Activated T-cell treated with anti-CD3 and anti-CD28 coated beads for 48 hours (primary cell): ENCODE measurements at regions not wholly inside any gene's neighbourhood (a gene's known extent, or its start where the extent isn't known, plus 50 kb on each side); places are given as distances from the start of the nearest gene placed in this dataset.

Experiments used
- DNase-seq: peaks from one replicate; pipeline ENCODE4 v3.0.0-alpha.2; 2020; ENCODE audit warnings: low read depth

DNA sequence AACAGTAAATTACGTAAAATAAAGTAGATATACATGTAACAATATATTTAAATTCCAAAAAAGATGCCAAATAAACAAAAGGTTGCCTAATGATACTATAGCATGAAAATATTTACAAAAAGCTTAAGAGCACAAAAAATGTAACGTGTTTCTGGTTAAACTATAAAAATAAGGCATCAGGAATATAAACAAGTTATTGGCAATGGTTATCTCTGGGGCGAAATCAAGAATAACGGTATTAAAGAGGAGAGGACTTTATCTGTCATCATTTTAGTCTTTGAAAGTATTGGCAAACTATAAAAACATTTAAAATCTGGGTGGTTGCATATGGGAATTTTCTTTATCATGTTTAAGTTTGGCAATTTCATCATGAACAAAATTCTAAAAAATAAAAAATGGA, 1599.2 kb downstream of the MAT2B start:
- DNase-seq = no peak

DNA sequence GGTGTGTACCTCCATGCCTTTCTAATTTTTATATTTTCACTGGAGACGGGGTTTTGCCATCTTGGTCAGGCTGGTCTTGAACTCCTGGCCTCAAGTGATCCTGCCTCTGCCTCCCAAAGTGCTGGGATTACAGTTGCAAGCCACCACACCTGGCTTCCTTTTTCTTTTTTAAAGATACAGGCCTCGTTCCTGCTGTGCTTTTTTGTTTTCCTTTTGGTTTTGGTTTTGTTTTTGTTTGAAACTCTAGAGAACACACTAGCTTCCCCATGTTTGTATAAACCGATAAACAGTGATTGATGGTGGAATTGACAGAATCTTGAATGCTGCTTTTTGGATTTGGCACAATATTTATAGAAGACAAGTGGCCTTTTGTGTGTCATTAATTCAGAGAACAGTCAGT, 1603.4 kb downstream of the MAT2B start:
- no peak for DNase-seq

DNA sequence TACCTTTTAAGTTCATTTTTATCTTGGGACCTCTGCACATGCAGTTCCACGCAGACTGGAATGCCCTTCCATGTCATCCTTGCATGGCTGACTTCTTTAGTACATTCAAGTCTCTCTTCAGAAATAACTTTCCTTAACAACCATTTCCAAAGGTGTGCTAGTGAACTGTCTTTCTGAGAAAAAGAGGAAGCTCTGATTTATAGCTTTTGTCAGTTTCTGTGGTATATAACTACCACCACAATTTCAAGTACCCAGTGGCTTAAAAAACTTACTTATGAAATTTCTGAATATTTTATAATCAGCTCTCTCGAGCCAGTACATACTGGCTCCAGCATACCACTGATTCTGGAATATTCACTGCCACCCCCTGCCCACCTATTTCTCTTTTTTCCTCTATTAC, 1613.8 kb downstream of the MAT2B start:
- no peak for DNase-seq

DNA sequence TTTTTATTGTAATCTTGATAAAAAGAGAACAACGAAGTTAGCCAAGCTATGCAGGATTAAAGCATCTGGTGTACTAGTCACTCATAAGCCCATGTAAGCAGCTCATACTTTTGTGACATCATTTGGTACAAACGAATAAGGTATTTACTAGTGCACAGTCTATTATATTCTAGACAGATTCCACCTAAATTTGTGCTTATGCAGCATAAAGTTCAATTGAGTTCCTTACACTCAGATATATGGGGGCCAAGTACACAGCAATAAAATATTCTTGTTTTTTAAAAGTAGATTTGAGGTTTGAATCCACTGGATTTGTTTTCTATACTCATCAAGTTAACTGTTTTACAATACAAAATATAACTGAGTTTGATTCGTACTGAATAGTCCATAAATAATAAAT, 1621.2 kb downstream of the MAT2B start:
- no peak for DNase-seq

- DNase-seq = no peak
Observed at GRCh38 chr5:165127941-165128340, 1622.5 kb downstream of the MAT2B start.

DNA sequence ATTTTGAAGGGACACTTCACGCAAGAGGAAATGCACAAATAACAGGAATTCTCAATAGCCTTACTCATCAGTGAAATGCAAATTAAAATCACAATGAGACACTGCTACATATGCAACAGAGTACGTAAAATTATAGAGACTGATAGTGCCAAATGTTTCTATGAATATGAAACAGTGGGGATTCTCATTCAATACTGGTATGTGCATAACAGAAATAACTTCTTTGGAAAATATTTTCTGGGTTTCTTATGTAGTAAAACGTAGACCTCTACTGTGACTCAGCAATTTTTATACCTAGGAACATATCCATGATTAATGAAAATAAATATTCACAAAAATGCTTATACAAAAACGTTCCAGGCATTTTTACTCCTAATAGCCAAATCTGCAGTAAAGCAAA, 1625.2 kb downstream of the MAT2B start:
- no peak for DNase-seq

DNA sequence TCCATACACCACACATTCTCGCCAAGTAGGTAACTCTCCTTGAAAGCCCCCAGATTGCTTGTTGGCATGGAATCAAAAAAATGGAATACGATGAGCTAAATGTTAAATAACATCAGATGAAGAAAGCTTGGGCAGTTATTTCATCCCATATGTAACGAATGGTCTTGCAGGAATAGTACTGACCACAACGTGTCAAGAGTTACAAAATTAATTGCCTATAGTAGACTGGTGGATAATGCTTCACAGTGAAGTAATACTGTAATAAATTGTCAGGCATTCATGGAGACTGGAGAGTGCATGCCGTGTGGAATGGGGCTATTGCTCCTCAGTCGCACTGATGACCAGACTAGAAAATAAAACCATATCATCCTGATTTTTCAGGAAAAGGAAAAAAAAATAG, 1628.7 kb downstream of the MAT2B start:
- no peak for DNase-seq

- no peak for DNase-seq
Observed at GRCh38 chr5:165135565-165135964, 1630.1 kb downstream of the MAT2B start.

- no peak for DNase-seq
Observed at GRCh38 chr5:165137701-165138100, 1632.3 kb downstream of the MAT2B start.

- DNase-seq = no peak
Observed at GRCh38 chr5:165138236-165138635, 1632.8 kb downstream of the MAT2B start.

DNA sequence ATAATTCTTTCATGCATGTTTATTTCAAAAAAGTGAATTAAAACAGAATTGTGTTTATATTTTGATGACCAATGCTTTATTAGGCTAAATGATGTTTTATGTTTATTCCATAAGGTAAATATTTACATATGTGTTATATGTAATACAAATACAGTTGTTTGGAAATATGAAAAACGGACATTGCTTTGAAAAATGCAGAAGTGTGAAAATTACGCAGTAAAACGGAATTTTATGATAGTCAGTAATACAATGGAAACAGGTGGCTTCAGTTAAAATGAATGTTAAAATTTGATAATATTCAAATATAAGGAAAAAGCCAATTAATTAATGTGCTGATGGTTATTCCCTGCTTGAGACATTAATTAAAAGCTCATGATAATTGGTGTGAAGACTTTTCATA, 1633.8 kb downstream of the MAT2B start:
- no peak for DNase-seq

GRCh38 chr5:165139721-165140120, 1634.3 kb downstream of the MAT2B start:
- no peak for DNase-seq

GRCh38 chr5:165143741-165144140, 1638.3 kb downstream of the MAT2B start:
- DNase-seq = no peak

DNA sequence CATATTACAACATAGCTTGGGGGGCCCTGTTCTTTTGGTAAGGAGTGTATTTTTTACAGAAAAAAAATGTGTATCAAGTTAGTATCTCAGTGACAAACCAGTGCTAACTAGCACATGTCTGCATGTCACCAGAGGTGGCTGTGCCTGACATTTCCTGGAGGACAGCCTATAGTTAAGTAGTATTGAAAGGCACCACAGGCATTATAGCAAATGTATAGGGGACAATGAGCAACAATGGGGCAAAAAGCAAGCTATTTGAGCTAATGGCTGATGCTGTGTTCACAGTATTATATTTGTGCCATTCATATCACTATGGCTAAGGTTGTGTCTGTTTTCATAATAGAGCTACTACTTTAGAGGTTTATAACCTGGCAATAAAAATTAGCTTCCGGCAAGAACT, 1644.0 kb downstream of the MAT2B start:
- DNase-seq = no peak

- DNase-seq = no peak
Observed at GRCh38 chr5:165152058-165152457, 1646.6 kb downstream of the MAT2B start.

GRCh38 chr5:165157219-165157618, 1651.8 kb downstream of the MAT2B start:
- DNase-seq = no peak

GRCh38 chr5:165161204-165161603, 1655.8 kb downstream of the MAT2B start:
- no peak for DNase-seq

DNA sequence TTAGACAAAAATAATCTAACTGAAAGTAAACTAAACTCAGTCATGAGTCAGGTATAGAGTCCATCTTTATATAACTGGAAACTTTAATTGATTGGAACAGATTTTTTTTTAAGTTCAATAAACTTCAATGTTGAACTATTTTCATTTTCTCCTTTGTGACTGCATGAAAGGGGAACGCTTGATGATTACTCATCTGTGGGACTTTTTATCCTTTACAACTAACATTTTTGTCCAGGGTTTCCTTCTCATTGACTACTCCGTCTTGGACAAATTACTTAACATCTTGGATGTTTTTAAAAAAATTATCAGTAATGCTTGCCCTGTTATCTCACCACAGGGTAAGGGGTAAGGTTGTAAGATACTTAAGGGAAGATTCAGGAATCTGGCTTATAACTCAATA, 1658.4 kb downstream of the MAT2B start:
- DNase-seq = no peak

- DNase-seq = no peak
Observed at GRCh38 chr5:165173651-165174050, 1668.2 kb downstream of the MAT2B start.

DNA sequence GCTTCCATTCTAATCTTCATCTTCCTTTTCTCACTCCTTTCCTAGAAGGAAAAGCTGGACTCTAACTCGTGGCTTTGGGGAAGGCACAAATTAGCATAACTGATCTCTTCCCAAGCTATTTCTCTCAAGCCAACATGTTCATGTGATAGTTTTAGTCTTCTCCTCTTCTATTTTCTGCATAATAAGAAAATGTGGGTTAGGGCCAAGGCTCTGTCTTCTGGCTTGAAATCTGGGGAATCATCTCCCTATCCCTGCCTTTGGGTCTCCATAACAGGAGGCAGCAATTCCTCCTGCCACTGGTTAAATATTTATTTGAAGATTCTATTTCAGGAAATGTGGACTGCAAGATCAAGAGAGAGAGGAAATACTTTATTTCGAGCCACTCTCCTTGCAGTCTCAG, 1669.6 kb downstream of the MAT2B start:
- no peak for DNase-seq

- DNase-seq = no peak
Observed at GRCh38 chr5:165184183-165184582, 1678.8 kb downstream of the MAT2B start.

GRCh38 chr5:165185716-165186115, 1680.3 kb downstream of the MAT2B start:
- DNase-seq = no peak

DNA sequence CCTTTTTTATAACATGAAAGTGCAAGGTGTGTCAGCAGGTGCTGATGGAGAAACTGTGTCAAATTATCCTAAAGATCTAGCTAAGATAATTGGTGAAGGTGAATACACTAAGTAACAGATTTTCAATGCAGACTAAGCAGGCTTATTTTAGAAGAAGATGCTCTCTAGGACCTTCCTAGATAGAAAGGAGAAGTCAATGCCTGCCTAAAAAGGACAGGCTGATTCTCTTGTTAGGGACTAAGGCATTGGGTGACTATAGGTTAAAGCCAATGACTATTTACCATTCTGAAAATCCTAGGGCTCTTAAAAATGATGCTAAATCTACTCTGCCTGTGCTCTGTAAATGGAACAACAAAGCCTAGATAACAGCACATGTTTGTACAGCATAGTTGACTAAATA, 1682.4 kb downstream of the MAT2B start:
- no peak for DNase-seq

DNA sequence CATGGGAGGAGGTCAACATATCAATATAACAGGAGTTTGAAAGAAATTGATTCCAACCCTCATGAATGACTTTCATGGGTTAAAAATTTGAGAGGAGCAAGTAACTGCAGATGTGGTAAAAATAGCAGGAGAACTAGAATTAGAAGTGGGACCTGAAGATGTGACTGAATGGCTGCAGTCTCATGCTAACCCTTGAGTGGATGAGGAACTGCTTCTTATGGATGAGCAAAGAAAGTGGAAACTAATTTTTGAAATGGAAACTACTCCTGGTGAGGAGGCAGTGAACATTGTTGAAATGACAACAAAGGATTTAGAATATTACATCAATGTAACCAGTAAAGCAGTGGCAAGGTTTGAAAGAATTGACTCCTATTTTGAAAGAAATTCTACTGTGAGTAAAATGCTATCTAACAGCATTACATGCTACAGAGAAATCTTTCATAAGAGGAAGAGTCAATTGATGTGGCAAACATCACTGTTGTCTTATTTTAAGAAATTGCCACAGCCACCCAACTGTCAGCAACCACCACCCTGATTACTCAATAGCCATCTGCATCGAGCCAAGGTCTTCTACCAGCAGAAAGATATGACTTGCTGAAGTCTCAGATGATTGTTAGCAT, 1683.2 kb downstream of the MAT2B start:
- no peak for DNase-seq

DNA sequence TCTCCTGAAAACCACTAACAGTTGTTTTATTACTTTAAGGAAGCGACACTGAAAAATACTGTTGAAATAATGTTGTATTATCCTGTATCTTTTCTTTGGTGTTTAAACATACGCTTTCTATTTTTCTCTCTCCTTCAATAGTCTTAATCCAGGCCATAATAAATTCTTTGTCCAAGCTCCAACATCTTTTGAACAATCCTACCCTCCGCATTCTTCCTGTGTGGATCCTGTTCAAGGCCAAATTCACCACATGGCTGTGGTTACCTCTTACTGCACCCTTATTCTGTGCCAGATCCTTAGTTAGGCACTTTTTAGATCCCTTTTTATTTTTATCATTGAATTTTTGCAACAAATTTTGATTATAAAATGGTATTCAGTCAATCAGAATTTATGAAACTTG, 1691.5 kb downstream of the MAT2B start:
- no peak for DNase-seq
